ENCODE measurements at regions not wholly inside any gene's neighbourhood (a gene's known extent, or its start where the extent isn't known, plus 50 kb on each side); places are given as distances from the start of the nearest gene placed in this dataset.

- Mint-ChIP-seq H3K4me1 (no peaks in the 10 kb centered on the region), H3K27me3 (no peaks in the 10 kb centered on the region), H3K36me3 (ENCODE audit: low read depth) (no peaks in the 10 kb centered on the region), H3K4me3 (no peak overlapping the region), H3K27ac (no peak overlapping the region), H3K9me3 (peaks cover 4% of the 10 kb centered on the region)
- no peak for ATAC-seq (replicated peaks)
These were observed 995.7 kb upstream of the PRKX start for GRCh38 chrX:4708970-4709760.

DNA sequence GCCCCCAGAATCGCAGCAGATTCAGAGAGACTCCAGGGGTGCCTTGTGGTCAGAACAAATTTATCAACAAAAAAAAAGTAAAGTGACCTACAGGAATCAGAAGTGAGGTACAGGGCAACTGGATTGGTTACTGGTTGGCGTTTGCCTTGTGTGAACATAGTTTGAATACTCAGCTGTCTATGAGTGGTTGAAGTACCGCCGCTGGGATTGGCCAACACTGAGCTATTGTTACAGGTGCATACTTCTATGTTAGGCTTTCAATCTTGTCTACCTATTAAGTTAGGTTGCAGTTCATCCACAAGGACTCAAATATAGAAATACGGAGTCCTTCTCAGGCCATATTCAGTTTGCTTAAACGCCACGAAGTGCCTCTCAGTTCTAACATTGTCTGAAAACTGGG lies 993.5 kb upstream of the PRKX start:
- no peak for ATAC-seq (replicated peaks)
- peaks cover 4% of the 10 kb centered on the region for H3K9me3 Mint-ChIP-seq
- no peaks in the 10 kb centered on the region for H3K4me1 Mint-ChIP-seq
- no peaks in the 10 kb centered on the region for H3K27me3 Mint-ChIP-seq
- H3K4me3 Mint-ChIP-seq, result no peak overlapping the region
- no peaks in the 10 kb centered on the region for H3K36me3 Mint-ChIP-seq (ENCODE audit: low read depth)
- no peak overlapping the region for H3K27ac Mint-ChIP-seq

- H3K27ac Mint-ChIP-seq, result no peak overlapping the region
- no peaks in the 10 kb centered on the region for H3K27me3 Mint-ChIP-seq
- no peaks in the 10 kb centered on the region for H3K4me1 Mint-ChIP-seq
- H3K36me3 Mint-ChIP-seq (ENCODE audit: low read depth), result no peaks in the 10 kb centered on the region
- ATAC-seq (replicated peaks), result no peak
- H3K4me3 Mint-ChIP-seq, result no peak overlapping the region
- no peaks in the 10 kb centered on the region for H3K9me3 Mint-ChIP-seq
These were observed 977.1 kb upstream of the PRKX start for GRCh38 chrX:4690521-4690920.

DNA sequence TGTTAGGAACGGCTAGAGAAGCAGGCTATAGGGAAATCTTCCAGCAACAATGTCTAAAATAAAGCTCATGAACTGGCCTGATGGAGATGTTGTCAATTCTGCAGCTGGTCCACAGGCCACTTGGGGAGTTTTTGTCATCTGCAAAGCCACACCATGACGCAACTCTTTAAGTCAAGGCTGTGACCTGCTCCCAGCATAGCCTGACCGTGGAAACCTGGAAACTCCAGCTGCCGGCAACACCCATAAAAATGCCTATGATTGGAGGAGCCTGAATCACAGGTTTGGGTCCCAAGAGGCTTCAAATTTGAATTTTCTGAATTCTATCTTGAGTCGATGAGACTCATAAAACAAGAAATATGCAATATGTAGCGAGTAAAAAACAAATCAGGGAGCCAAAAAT lies 969.2 kb upstream of the PRKX start:
- Mint-ChIP-seq H3K9me3 (no peaks in the 10 kb centered on the region), H3K4me3 (no peak overlapping the region), H3K27me3 (no peaks in the 10 kb centered on the region), H3K4me1 (no peaks in the 10 kb centered on the region), H3K36me3 (ENCODE audit: low read depth) (no peaks in the 10 kb centered on the region), H3K27ac (no peak overlapping the region)
- no peak for ATAC-seq (replicated peaks)

DNA sequence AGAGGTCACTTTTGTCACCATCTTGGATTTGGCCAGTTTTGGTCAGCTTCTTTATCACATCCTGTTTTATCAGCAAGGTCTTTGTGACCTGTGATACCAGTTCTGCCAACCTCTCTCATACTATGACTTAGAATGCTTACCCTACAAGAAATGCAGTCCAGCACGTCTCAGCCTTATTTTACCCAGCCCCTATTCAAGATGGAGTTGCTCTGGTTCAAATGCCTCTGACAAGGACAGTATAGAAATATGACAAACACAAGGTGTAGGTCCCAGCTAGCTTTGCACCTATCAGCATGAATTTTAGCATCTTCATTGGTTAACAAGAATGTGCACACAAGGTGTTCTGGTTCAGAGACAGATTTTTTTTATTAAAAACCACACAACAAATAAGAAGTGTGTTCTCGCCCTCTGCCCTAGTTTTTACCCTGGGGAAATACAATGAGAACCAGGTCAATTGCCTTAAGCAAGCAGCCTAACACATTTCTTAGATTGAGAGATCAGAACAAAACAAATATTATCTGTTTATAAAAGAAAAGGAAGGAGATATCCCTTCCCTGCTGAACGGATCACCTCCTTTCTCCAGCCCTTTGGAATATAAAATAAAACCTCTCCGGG lies 962.3 kb upstream of the PRKX start:
- no peak for ATAC-seq (replicated peaks)
- Mint-ChIP-seq H3K36me3 (ENCODE audit: low read depth) (no peaks in the 10 kb centered on the region), H3K9me3 (no peaks in the 10 kb centered on the region), H3K27me3 (no peaks in the 10 kb centered on the region), H3K4me1 (no peaks in the 10 kb centered on the region), H3K27ac (no peak overlapping the region), H3K4me3 (no peak overlapping the region)

GRCh38 chrX:4674028-4674782 lies 960.8 kb upstream of the PRKX start:
- Mint-ChIP-seq H3K27me3 (no peaks in the 10 kb centered on the region), H3K4me3 (no peak overlapping the region), H3K9me3 (no peaks in the 10 kb centered on the region), H3K4me1 (no peaks in the 10 kb centered on the region), H3K27ac (no peak overlapping the region), H3K36me3 (ENCODE audit: low read depth) (no peaks in the 10 kb centered on the region)
- no peak for ATAC-seq (replicated peaks)

- H3K27me3 Mint-ChIP-seq, result no peaks in the 10 kb centered on the region
- no peaks in the 10 kb centered on the region for H3K36me3 Mint-ChIP-seq (ENCODE audit: low read depth)
- H3K4me3 Mint-ChIP-seq, result no peak overlapping the region
- no peak for ATAC-seq (replicated peaks)
- H3K27ac Mint-ChIP-seq, result no peak overlapping the region
- no peaks in the 10 kb centered on the region for H3K4me1 Mint-ChIP-seq
- no peaks in the 10 kb centered on the region for H3K9me3 Mint-ChIP-seq
These were observed 957.9 kb upstream of the PRKX start for GRCh38 chrX:4671344-4671743.

DNA sequence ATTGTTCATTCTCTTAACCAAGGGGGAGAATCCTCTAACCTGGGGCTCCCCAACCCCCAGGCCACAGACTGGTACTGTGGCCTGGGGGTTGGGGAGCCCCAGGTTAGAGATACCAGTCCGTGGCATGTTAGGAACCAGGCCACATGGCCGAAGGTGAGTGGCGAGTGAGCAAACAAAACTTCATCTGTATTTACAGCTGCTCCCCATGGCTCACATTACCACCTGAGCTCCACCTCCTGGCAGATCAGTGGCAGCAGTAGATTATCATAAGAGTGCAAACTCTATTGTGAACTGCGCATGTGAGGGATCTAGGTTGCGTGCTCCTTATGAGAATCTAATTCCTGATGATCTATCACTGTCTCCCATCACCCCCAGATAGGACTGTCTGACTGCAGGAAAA lies 957.2 kb upstream of the PRKX start:
- no peak overlapping the region for H3K4me3 Mint-ChIP-seq
- no peak overlapping the region for H3K27ac Mint-ChIP-seq
- no peak for ATAC-seq (replicated peaks)
- no peaks in the 10 kb centered on the region for H3K4me1 Mint-ChIP-seq
- H3K36me3 Mint-ChIP-seq (ENCODE audit: low read depth), result no peaks in the 10 kb centered on the region
- no peaks in the 10 kb centered on the region for H3K9me3 Mint-ChIP-seq
- no peaks in the 10 kb centered on the region for H3K27me3 Mint-ChIP-seq

DNA sequence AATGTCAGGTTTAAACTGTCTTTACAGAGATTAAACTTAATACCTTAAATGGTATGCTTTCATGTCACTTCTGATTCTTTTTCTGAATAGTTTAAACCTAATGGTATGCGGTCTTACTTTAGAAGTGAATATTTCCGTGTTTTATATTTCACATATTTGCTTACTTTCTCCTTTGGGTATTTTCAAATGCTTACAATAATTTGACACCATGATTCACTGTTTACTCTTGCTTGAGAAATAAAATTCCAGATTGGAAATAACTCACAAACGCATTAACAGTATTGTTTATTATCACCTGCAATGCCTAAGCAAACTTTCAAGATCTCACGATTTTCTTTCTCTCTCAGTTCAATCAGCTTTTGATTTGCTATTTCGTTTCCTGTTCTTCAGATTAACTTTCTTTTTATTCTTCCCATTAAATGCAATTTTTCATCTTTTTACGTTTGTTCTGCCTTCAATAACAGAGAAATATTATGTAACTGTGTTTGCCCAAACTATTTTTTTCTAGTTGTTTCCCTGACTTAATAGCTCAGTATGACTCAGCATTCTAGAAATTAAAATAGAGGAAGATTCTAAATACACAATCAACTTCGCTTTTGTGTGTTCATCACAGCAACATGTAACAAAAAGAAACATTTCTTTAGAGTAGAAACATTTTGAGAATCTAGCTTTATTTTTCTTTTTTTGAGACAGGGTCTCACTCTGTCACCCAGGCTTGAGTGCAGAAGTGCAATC lies 955.5 kb upstream of the PRKX start:
- Mint-ChIP-seq H3K27me3 (no peaks in the 10 kb centered on the region), H3K4me3 (no peak overlapping the region), H3K36me3 (ENCODE audit: low read depth) (no peaks in the 10 kb centered on the region), H3K9me3 (no peaks in the 10 kb centered on the region), H3K27ac (no peak overlapping the region), H3K4me1 (no peaks in the 10 kb centered on the region)
- no peak for ATAC-seq (replicated peaks)

- Mint-ChIP-seq H3K27ac (no peak overlapping the region), H3K27me3 (no peaks in the 10 kb centered on the region), H3K4me3 (no peak overlapping the region), H3K4me1 (no peaks in the 10 kb centered on the region), H3K9me3 (peaks cover 7% of the 10 kb centered on the region), H3K36me3 (ENCODE audit: low read depth) (no peaks in the 10 kb centered on the region)
- no peak for ATAC-seq (replicated peaks)
These were observed 949.6 kb upstream of the PRKX start for GRCh38 chrX:4663085-4663484.

DNA sequence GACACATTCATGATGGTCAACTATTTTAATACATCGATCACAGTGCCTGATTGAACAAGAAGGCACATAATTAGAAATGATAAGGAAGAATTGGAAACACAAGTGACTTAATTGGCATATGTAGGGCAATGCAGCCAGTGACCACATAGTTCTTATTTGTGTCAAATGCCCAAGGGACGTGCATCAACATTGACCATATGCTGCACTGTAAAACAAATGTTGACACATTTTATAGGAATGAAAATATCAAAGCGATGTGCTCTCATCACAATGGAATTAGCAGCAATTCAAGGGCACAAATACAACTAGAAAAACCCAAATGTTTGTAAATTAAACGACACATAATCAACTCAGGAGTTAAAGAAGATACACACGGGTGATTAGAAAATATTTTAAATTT lies 948.3 kb upstream of the PRKX start:
- Mint-ChIP-seq H3K4me1 (no peaks in the 10 kb centered on the region), H3K27ac (no peak overlapping the region), H3K27me3 (no peaks in the 10 kb centered on the region), H3K36me3 (ENCODE audit: low read depth) (no peaks in the 10 kb centered on the region), H3K4me3 (no peak overlapping the region), H3K9me3 (peaks cover 11% of the 10 kb centered on the region)
- ATAC-seq (replicated peaks), result no peak

- Mint-ChIP-seq H3K27ac (no peak overlapping the region), H3K27me3 (no peaks in the 10 kb centered on the region), H3K36me3 (ENCODE audit: low read depth) (no peaks in the 10 kb centered on the region), H3K9me3 (peaks cover 16% of the 10 kb centered on the region), H3K4me3 (no peak overlapping the region), H3K4me1 (no peaks in the 10 kb centered on the region)
- no peak for ATAC-seq (replicated peaks)
These were observed 943.0 kb upstream of the PRKX start for GRCh38 chrX:4656419-4656818.

DNA sequence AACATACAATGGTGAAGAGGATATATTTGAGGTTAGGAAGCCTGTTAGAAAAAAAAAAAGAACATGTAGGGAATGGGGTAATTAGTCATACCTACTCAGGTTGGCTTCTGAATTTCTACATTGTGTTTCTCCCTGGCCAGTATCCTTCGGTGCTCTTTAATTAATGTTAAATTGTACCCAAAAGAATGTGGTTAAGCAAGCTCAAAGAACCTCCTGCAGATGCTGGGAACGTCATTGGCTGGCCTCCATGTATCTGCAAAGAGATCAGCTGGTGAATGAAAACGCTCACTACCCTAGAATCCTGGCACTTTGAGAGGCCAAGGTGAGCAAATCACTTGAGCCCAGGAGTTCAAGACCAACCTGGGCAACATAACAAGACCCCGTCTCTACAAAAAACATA lies 942.3 kb upstream of the PRKX start:
- Mint-ChIP-seq H3K27me3 (no peaks in the 10 kb centered on the region), H3K4me3 (no peak overlapping the region), H3K4me1 (no peaks in the 10 kb centered on the region), H3K9me3 (peaks cover 16% of the 10 kb centered on the region), H3K36me3 (ENCODE audit: low read depth) (no peaks in the 10 kb centered on the region), H3K27ac (no peak overlapping the region)
- no peak for ATAC-seq (replicated peaks)

GRCh38 chrX:4642114-4642513 lies 928.7 kb upstream of the PRKX start:
- Mint-ChIP-seq H3K9me3 (no peaks in the 10 kb centered on the region), H3K36me3 (ENCODE audit: low read depth) (no peaks in the 10 kb centered on the region), H3K27me3 (no peaks in the 10 kb centered on the region), H3K4me3 (no peak overlapping the region), H3K27ac (no peak overlapping the region), H3K4me1 (no peaks in the 10 kb centered on the region)
- no peak for ATAC-seq (replicated peaks)

All from activated T-helper 17 cell treated with anti-CD3 and anti-CD28 coated beads, Interleukin-2, amount 50 U/mL, for 72 hours (primary cell).